ENCODE measurements at regions not wholly inside any gene's neighbourhood (a gene's known extent, or its start where the extent isn't known, plus 50 kb on each side); places are given as distances from the start of the nearest gene placed in this dataset.

GRCh38 chr21:17950591-17950990 lies 131.4 kb upstream of the C21orf91 start (continued):
- TF ChIP-seq PRDM4 (tag by site-specific recombination; IDR thresholded peaks at IDR 0.05) (no peak), ZNF596 (tag by site-specific recombination; IDR thresholded peaks at IDR 0.05) (no peak)

DNA sequence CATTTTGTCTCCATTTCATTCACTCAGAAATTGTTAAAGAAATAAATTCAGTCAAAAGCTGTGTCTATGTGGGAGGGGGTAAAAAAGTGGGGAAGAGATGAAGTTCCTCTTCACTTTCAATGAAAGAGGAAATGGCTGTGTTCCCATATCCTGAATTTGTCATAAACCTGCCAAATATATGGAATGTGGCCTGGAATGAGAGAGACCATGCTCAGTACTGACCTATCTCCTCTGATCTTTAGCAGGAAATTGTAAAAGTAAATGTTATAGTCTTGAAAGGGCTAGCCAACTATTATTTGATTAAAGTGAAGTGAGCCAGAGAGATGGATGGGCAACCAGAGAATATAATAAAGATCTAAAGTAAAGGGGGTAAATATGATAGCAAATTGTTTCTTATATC lies 130.3 kb upstream of the C21orf91 start:
- Histone ChIP-seq H3K4me3 (ENCODE audit: low read depth, low read length) (no peak overlapping the region), H3K36me3 (ENCODE audit: control insufficient read depth in 2 of 2, insufficient read depth in 1 of 2, low read length in 2 of 2) (no peaks in the 10 kb centered on the region; a peak in 1 of 3 replicates), H3K4me1 (ENCODE audit: control insufficient read depth, insufficient read depth, low read length) (no peaks in the 10 kb centered on the region), H3K9me3 (ENCODE audit: control insufficient read depth, insufficient read depth, low read depth, low read length) (no peaks in the 10 kb centered on the region), H3K27ac (ENCODE audit: extremely low read depth, low read depth, low read length) (no peak overlapping the region)
- TF ChIP-seq GLI2 (tag by site-specific recombination; IDR thresholded peaks at IDR 0.05; ENCODE audit: borderline replicate concordance, low read depth): no peak
- no peak for TF ChIP-seq ZNF157 (tag by site-specific recombination; IDR thresholded peaks at IDR 0.05)
- TF ChIP-seq RBAK (tag by site-specific recombination; IDR thresholded peaks at IDR 0.05): no peak
- ChIA-PET POLR2A (no interaction called here), CTCF (interaction anchor here (0.6 to 1.9 kb wide), 4 partner anchors 8 to 27 kb away, joined by 3 to 16 read pairs (median 4); no protein-coding TSS in a partner anchor)

GRCh38 chr21:17947531-17947930 lies 128.4 kb upstream of the C21orf91 start:
- TF ChIP-seq ZNF157 (tag by site-specific recombination; IDR thresholded peaks at IDR 0.05) (no peak), ZNF16 (tag by site-specific recombination; IDR thresholded peaks at IDR 0.05; ENCODE audit: low read depth) (no peak), ZNF146 (tag by site-specific recombination; IDR thresholded peaks at IDR 0.05) (no peak), ZNF449 (tag by site-specific recombination; IDR thresholded peaks at IDR 0.05) (no peak), EGR2 (tag by site-specific recombination; IDR thresholded peaks at IDR 0.05; ENCODE audit: low read depth) (no peak), ZNF48 (tag by site-specific recombination; IDR thresholded peaks at IDR 0.05) (no peak), ZNF768 (tag by site-specific recombination; IDR thresholded peaks at IDR 0.05) (no peak), ZNF830 (tag by site-specific recombination; IDR thresholded peaks at IDR 0.05; ENCODE audit: low read depth) (no peak), KLF9 (tag by site-specific recombination; IDR thresholded peaks at IDR 0.05; ENCODE audit: low read depth) (no peak), KLF7 (tag by site-specific recombination; IDR thresholded peaks at IDR 0.05; ENCODE audit: borderline replicate concordance) (no peak), YY1 (tag by site-specific recombination; IDR thresholded peaks at IDR 0.05) (no peak), ZNF202 (tag by site-specific recombination; IDR thresholded peaks at IDR 0.05; ENCODE audit: borderline replicate concordance) (no peak), PRDM10 (tag by site-specific recombination; IDR thresholded peaks at IDR 0.05) (no peak), ZEB2 (tag by site-specific recombination; IDR thresholded peaks at IDR 0.05) (no peak)
- TF ChIP-seq, protein P1, sequence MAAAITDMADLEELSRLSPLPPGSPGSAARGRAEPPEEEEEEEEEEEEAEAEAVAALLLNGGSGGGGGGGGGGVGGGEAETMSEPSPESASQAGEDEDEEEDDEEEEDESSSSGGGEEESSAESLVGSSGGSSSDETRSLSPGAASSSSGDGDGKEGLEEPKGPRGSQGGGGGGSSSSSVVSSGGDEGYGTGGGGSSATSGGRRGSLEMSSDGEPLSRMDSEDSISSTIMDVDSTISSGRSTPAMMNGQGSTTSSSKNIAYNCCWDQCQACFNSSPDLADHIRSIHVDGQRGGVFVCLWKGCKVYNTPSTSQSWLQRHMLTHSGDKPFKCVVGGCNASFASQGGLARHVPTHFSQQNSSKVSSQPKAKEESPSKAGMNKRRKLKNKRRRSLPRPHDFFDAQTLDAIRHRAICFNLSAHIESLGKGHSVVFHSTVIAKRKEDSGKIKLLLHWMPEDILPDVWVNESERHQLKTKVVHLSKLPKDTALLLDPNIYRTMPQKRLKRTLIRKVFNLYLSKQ (tag by site-specific recombination; IDR thresholded peaks at IDR 0.05; ENCODE audit: borderline replicate concordance): no peak
- TF ChIP-seq, protein P2, sequence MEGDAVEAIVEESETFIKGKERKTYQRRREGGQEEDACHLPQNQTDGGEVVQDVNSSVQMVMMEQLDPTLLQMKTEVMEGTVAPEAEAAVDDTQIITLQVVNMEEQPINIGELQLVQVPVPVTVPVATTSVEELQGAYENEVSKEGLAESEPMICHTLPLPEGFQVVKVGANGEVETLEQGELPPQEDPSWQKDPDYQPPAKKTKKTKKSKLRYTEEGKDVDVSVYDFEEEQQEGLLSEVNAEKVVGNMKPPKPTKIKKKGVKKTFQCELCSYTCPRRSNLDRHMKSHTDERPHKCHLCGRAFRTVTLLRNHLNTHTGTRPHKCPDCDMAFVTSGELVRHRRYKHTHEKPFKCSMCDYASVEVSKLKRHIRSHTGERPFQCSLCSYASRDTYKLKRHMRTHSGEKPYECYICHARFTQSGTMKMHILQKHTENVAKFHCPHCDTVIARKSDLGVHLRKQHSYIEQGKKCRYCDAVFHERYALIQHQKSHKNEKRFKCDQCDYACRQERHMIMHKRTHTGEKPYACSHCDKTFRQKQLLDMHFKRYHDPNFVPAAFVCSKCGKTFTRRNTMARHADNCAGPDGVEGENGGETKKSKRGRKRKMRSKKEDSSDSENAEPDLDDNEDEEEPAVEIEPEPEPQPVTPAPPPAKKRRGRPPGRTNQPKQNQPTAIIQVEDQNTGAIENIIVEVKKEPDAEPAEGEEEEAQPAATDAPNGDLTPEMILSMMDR (tag by site-specific recombination; IDR thresholded peaks at IDR 0.05): no peak
- ChIA-PET CTCF (interaction anchor here (0.7 to 1.0 kb wide), 2 partner anchors 23 to 349 kb away, joined by 3 to 4 read pairs; no protein-coding TSS in a partner anchor), POLR2A (no interaction called here)
- Histone ChIP-seq H3K4me1 (ENCODE audit: control insufficient read depth, insufficient read depth, low read length) (no peaks in the 10 kb centered on the region), H3K4me3 (ENCODE audit: low read depth, low read length) (no peak overlapping the region), H3K9me3 (ENCODE audit: control insufficient read depth, insufficient read depth, low read depth, low read length) (no peaks in the 10 kb centered on the region), H3K27ac (ENCODE audit: extremely low read depth, low read depth, low read length) (no peak overlapping the region), H3K36me3 (ENCODE audit: control insufficient read depth in 2 of 2, insufficient read depth in 1 of 2, low read length in 2 of 2) (no peaks in the 10 kb centered on the region; a peak in 1 of 3 replicates)
